ENCODE measurements at regions not wholly inside any gene's neighbourhood (a gene's known extent, or its start where the extent isn't known, plus 50 kb on each side); places are given as distances from the start of the nearest gene placed in this dataset.

GRCh38 chr14:98074111-98074510 is 1197.9 kb downstream of the BCL11B start:
- ATAC-seq = no peak
- intact Hi-C loops (cut with DNase I) = no loop called here
- DNase-seq (ENCODE audit: low spot score) = no peak

DNA sequence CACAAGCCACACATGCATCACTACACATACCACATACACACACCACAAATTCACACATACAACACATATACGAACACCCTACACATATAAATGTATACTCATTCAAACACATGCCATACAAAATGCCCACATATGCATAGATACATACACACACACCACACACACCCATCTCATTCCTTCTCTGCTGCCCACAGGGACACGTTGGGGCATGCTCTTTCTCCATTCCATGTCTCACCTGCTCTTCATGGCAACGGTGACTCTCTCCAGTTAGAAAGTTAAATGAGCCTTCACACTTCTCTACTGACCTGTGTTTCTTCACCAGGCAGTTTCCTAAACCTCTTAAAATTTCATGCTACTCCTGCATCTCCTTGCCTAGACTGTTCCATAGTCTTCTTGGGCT is 1194.8 kb downstream of the BCL11B start:
- ATAC-seq (no peak), DNase-seq (ENCODE audit: low spot score) (no peak)
- intact Hi-C loops (cut with DNase I) = no loop called here

GRCh38 chr14:98082833-98083232 is 1189.2 kb downstream of the BCL11B start:
- intact Hi-C loops (cut with DNase I) = no loop called here
- no peak for ATAC-seq
- DNase-seq (ENCODE audit: low spot score) = no peak

- DNase-seq (ENCODE audit: low spot score) (no peak), ATAC-seq (no peak)
- intact Hi-C loops (cut with DNase I) = no loop called here
Measured at GRCh38 chr14:98085751-98086150, 1186.2 kb downstream of the BCL11B start.

GRCh38 chr14:98093111-98093510 is 1178.9 kb downstream of the BCL11B start:
- ATAC-seq = no peak
- intact Hi-C loops (cut with DNase I) = no loop called here
- no peak for DNase-seq (ENCODE audit: low spot score)

- DNase-seq (ENCODE audit: low spot score) (no peak), ATAC-seq (no peak)
- intact Hi-C loops (cut with DNase I) = no loop called here
Measured at GRCh38 chr14:98099527-98099926, 1172.5 kb downstream of the BCL11B start.

DNA sequence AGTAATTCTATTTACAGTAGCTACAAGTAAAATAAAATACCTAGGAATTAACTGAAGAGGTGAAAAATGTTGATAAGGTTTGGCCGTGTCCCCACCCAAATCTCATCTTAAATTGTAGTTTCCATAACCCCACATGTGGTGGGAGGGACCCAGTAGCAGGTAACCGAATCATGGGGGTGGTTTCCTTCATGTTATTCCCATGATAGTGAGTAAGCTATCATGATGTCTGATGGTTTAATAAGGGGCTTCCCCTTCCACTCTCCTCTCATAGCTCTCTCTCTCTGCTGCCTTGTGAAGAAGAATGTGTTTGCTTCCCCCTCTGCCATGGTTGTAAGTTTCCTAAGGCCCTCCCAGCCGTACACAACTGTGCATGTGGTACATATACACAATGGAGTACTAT is 1170.7 kb downstream of the BCL11B start:
- intact Hi-C loops (cut with DNase I) = no loop called here
- DNase-seq (ENCODE audit: low spot score) (no peak), ATAC-seq (no peak)

DNA sequence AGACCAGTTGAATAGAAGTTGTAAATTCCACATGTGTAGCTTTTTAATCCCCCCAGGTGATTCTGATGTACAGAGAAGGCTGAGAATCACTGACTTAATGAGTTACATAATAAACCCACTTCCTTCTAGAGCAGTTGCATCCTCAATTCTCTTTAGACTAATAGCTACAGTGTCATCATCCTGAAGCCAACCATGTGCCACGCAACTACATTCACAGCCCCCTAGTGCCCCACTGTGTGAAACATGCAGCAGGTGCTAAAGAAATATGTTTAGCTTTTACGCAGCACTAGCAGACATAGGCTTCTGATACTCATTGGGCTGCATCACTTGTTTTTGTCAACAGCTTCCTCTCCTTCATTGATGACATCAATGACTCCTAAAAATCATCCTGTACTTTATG is 1168.3 kb downstream of the BCL11B start:
- DNase-seq (ENCODE audit: low spot score) (no peak), ATAC-seq (no peak)
- intact Hi-C loops (cut with DNase I) = no loop called here

DNA sequence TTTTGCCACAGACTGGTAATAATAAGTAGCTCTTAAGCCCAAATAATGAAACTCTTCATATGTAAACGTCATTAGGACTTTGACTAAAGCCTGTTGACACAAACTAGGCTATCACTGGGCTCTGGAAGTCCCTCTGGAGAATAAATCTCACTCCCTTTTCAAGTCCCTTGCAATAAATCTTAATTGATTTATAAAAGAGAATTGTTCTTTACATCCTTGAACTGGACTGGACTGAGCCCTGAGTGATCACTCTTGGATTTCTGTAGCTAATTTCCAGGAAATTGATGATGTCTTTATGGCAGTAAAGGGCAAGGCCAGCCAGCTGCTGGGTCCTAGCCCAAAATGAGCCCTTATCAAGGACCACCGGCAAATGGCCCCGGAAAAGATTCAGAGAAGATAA is 1162.7 kb downstream of the BCL11B start:
- ATAC-seq (no peak), DNase-seq (ENCODE audit: low spot score) (no peak)
- intact Hi-C loops (cut with DNase I) = no loop called here

- ATAC-seq (no peak), DNase-seq (ENCODE audit: low spot score) (no peak)
- intact Hi-C loops (cut with DNase I) = no loop called here
Measured at GRCh38 chr14:98112194-98112780, 1159.7 kb downstream of the BCL11B start.

- intact Hi-C loops (cut with DNase I) = no loop called here
- DNase-seq (ENCODE audit: low spot score) (no peak), ATAC-seq (no peak)
Measured at GRCh38 chr14:98114122-98114895, 1157.7 kb downstream of the BCL11B start.

- intact Hi-C loops (cut with DNase I) = no loop called here
- ATAC-seq (no peak), DNase-seq (ENCODE audit: low spot score) (no peak)
Measured at GRCh38 chr14:98114946-98115345, 1157.1 kb downstream of the BCL11B start.

DNA sequence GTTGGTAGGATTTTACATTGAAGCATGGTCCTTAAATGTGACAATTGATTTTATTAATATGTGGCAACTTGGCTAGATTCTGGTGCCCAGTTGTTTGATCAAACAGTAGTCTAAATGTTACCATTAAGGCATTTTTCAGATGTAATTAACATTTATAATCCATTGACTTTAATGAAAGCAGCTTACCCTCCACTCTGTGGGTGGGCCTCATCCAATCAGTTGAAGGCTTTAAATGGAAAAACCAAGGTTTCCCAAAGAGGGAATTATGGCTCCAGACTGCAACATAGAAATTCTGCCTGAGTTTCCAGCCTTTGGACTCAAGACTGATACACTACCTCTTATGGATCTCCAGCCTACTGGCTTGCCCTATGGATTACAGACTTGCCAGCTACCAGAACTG is 1153.2 kb downstream of the BCL11B start:
- intact Hi-C loops (cut with DNase I) = no loop called here
- ATAC-seq (no peak), DNase-seq (ENCODE audit: low spot score) (no peak)

DNA sequence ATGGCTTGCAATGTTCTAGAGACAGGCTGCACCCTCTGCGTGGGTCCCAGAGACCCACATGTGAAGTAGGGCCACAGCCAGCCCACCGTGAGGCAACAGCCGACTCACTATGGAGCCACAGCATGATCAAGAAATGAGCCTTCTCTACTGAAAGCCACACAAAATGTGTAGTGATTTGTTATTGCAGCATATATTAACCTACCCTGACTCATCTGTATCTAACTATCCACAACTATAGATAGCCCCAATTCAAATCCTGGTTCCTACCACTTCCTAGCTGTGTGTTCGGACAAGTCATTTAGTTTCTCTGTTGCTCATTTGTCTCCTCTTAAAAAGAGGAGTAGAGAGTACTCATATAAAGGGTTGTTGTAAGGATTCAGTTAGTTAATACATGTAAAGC is 1152.3 kb downstream of the BCL11B start:
- no peak for DNase-seq (ENCODE audit: low spot score)
- ATAC-seq = no peak
- intact Hi-C loops (cut with DNase I) = no loop called here

DNA sequence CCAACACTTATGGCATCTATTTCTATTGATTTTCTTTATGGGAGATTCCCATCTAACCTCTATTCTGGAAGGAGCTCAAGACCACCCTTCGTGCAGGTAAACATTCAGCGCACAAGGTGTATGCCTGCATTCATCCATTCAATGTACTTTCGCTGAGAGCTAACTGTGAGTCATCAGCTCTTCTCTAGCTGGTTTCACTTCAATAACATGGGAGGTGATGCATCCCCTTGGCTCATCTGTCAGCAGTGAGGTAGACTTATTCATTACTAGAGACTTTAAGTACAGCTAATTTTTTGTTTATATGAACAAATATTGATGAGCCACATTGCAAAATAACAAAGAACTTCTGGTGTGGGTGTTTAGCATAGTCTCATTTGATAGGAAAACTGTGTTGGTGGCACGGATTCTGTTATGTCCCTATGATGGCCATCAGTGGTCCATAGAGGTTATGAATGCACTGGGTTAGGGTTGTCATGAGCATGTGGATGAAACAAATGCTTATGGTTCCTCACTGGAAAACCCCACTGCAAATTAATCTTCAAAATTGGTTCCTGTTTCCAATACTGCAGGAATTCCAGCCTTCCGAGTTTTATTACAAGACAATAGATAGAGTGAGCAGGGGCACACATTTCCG is 1151.0 kb downstream of the BCL11B start:
- ATAC-seq (no peak), DNase-seq (ENCODE audit: low spot score) (no peak)
- intact Hi-C loops (cut with DNase I) = no loop called here

- intact Hi-C loops (cut with DNase I) = no loop called here
- no peak for ATAC-seq
- no peak for DNase-seq (ENCODE audit: low spot score)
Measured at GRCh38 chr14:98122527-98122926, 1149.5 kb downstream of the BCL11B start.

- ATAC-seq (no peak), DNase-seq (ENCODE audit: low spot score) (no peak)
- intact Hi-C loops (cut with DNase I) = no loop called here
Measured at GRCh38 chr14:98130691-98131090, 1141.3 kb downstream of the BCL11B start.

DNA sequence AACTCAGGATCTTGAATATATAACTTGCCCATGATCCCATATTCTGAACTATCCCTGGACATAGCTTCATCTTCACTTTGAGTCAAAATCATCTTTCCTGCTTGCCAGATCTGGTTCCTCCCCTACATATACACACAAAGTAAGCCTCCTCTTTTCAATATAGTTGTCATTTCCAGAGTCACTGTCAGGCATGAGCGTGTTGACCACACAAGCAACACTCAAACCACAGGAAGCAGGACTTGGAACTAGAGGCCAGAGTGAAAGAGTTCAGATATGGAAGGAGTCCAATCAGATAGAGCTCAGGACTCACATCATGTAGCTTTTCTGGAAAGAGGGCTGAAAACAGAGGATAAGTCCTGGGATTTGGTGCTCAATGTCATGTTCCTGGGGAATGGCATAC is 1140.6 kb downstream of the BCL11B start:
- intact Hi-C loops (cut with DNase I) = no loop called here
- no peak for DNase-seq (ENCODE audit: low spot score)
- ATAC-seq = no peak

DNA sequence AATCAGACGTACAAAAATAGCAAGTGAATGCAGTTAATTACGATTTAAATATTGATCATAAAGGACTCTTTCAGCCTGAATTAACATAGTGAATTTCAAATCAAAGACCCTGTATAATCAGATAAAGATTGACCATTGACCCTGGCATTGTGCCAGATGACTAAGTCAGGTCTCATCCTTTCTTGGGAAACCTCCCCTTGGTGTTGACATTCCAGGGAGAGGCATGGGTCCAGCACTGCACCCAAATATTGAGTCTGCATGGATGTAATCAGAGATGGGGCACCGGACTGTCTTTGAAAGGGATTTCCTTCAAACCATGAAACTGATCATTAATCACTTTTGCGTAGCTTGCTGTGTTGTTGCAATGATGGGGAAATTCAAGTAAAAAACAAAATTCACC is 1138.2 kb downstream of the BCL11B start:
- ATAC-seq (no peak), DNase-seq (ENCODE audit: low spot score) (no peak)
- intact Hi-C loops (cut with DNase I) = no loop called here

GRCh38 chr14:98136012-98136789 is 1135.8 kb downstream of the BCL11B start:
- ATAC-seq = no peak
- intact Hi-C loops (cut with DNase I) = no loop called here
- DNase-seq (ENCODE audit: low spot score) = no peak
